ENCODE measurements at regions not wholly inside any gene's neighbourhood (a gene's known extent, or its start where the extent isn't known, plus 50 kb on each side); places are given as distances from the start of the nearest gene placed in this dataset.
"Not testable (repeated sequence)": the region's sequence is repeated elsewhere in the genome, so short reads cannot be mapped to it uniquely, and the experiment has no call there.

- DNase-seq = no peak
Measured at GRCh38 chr7:149599636-149600206, 102.1 kb upstream of the ZNF746 start.

GRCh38 chr7:149598721-149599308, 101.2 kb upstream of the ZNF746 start:
- no peak for DNase-seq

- not testable (repeated sequence) for DNase-seq
Measured at GRCh38 chr7:149597789-149598188, 100.2 kb upstream of the ZNF746 start.

- DNase-seq = no peak
Measured at GRCh38 chr7:149595541-149595940, 97.9 kb upstream of the ZNF746 start.

- DNase-seq = no peak
Measured at GRCh38 chr7:149595078-149595477, 97.5 kb upstream of the ZNF746 start.

GRCh38 chr7:149588930-149589329, 91.3 kb upstream of the ZNF746 start:
- no peak for DNase-seq

GRCh38 chr7:149586646-149587645, 89.3 kb upstream of the ZNF746 start:
- DNase-seq = no peak

- no peak for DNase-seq
Measured at GRCh38 chr7:149584530-149584929, 86.9 kb upstream of the ZNF746 start.

GRCh38 chr7:149584009-149584408, 86.4 kb upstream of the ZNF746 start:
- DNase-seq = no peak

GRCh38 chr7:149580328-149580727, 82.7 kb upstream of the ZNF746 start:
- no peak for DNase-seq

- not testable (repeated sequence) for DNase-seq
Measured at GRCh38 chr7:149579365-149579764, 81.8 kb upstream of the ZNF746 start.

- not testable (repeated sequence) for DNase-seq
Measured at GRCh38 chr7:149574428-149574827, 76.8 kb upstream of the ZNF746 start.

- no peak for DNase-seq
Measured at GRCh38 chr7:149573519-149573918, 75.9 kb upstream of the ZNF746 start.

- DNase-seq = not testable (repeated sequence)
Measured at GRCh38 chr7:149572920-149573319, 75.3 kb upstream of the ZNF746 start.

GRCh38 chr7:149570784-149571183, 73.2 kb upstream of the ZNF746 start:
- no peak for DNase-seq

GRCh38 chr7:149569726-149570422, 72.3 kb upstream of the ZNF746 start:
- no peak for DNase-seq

GRCh38 chr7:149569025-149569725, 71.6 kb upstream of the ZNF746 start:
- DNase-seq = no peak

- DNase-seq = no peak
Measured at GRCh38 chr7:149568218-149568617, 70.6 kb upstream of the ZNF746 start.

- DNase-seq = no peak
Measured at GRCh38 chr7:149566103-149566502, 68.5 kb upstream of the ZNF746 start.

- DNase-seq = no peak
Measured at GRCh38 chr7:149565096-149565382, 67.4 kb upstream of the ZNF746 start.

GRCh38 chr7:149564340-149565095, 66.9 kb upstream of the ZNF746 start:
- DNase-seq = no peak

GRCh38 chr7:149562602-149563001, 65.0 kb upstream of the ZNF746 start:
- DNase-seq = no peak
